Vagina (tissue), 2 donors: ENCODE measurements at regions not wholly inside any gene's neighbourhood (a gene's known extent, or its start where the extent isn't known, plus 50 kb on each side); places are given as distances from the start of the nearest gene placed in this dataset.

Source experiments
- DNase-seq, 2 donors: peaks; one replicate each; pipeline ENCODE4 v3.0.0-alpha.2; 2017; ENCODE audit errors: extremely low spot score in 2 of 2
- H3K27ac ChIP-seq: fragments of 200-600 bp; sonication (generic); one replicate; pipeline ENCODE4 v1.5.1; 2019
- H3K27me3 ChIP-seq: fragments of 200-600 bp; sonication (generic); one replicate; pipeline ENCODE4 v1.5.1; 2019
- H3K36me3 ChIP-seq, 2 donors: fragments of 200-600 bp; sonication (generic); one replicate each; pipeline ENCODE4 v1.5.1; 2017 to 2019
- H3K4me1 ChIP-seq: fragments of 200-600 bp; sonication (generic); one replicate; pipeline ENCODE4 v1.5.1; 2019
- H3K4me3 ChIP-seq, 2 donors: fragments of 200-600 bp; sonication (generic); 1 replicate in 1 of 2; 2 replicates in 1 of 2; pipeline ENCODE4 v1.5.1; 2016 to 2019
- H3K9me3 ChIP-seq: fragments of 200-600 bp; sonication (generic); one replicate; pipeline ENCODE4 v1.5.1; 2019
- POLR2A ChIP-seq, 2 donors: fragments of 450-650 bp; IDR thresholded peaks; one replicate each; pipeline ENCODE4 v1.6.1; 2017; ENCODE audit warnings: antibody characterized with exemption in 2 of 2, mild to moderate bottlenecking in 2 of 2, moderate library complexity in 2 of 2
- POLR2AphosphoS5 ChIP-seq, 2 donors: sonication (generic); formaldehyde crosslinking; IDR thresholded peaks; one replicate each; pipeline ENCODE4 v1.9.0; 2017; ENCODE audit warnings: antibody characterized with exemption in 2 of 2, mild to moderate bottlenecking in 2 of 2, low read depth in 1 of 2; ENCODE audit not compliant: insufficient read depth in 1 of 2
- intact Hi-C: fragments of 100-400 bp; cut with DNase I; formaldehyde crosslinking; loops from one replicate; pipeline ENCODE4 v1.15.1; 2023
- TF ChIP-seq, protein P1 (sequence below), 3 experiments: fragments of 450-650 bp in 2 of 3; fragments of 200-600 bp in 1 of 3; sonication (generic) in 1 of 3; IDR thresholded peaks; one replicate each; pipeline ENCODE4 v1.5.1; 2017 to 2019; ENCODE audit warnings: antibody characterized with exemption in 3 of 3, mild to moderate bottlenecking in 2 of 3, moderate library complexity in 2 of 3

DNA sequence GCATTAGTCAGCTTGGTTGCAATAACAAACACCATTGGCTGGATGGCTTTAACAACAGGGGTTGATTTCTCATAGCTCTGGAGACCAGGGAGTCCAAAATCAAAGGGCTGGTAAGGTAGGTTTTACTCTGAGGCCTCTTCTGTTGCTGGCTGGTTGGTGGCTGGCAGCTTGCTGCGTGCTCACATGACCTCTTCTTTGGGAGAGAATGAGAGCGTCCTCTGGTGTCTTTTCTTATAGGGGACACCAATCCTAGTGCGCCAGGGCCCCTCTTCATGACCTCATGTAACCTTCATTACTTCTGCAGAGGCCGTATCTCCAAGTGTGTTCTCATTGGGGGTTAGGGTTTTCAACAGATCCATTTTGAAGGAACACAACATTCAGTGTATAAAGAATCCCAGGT lies 1308.3 kb downstream of the TBC1D22A start:
- TF ChIP-seq POLR2A (IDR thresholded peaks at IDR 0.05): no peak
- TF ChIP-seq, protein P1, sequence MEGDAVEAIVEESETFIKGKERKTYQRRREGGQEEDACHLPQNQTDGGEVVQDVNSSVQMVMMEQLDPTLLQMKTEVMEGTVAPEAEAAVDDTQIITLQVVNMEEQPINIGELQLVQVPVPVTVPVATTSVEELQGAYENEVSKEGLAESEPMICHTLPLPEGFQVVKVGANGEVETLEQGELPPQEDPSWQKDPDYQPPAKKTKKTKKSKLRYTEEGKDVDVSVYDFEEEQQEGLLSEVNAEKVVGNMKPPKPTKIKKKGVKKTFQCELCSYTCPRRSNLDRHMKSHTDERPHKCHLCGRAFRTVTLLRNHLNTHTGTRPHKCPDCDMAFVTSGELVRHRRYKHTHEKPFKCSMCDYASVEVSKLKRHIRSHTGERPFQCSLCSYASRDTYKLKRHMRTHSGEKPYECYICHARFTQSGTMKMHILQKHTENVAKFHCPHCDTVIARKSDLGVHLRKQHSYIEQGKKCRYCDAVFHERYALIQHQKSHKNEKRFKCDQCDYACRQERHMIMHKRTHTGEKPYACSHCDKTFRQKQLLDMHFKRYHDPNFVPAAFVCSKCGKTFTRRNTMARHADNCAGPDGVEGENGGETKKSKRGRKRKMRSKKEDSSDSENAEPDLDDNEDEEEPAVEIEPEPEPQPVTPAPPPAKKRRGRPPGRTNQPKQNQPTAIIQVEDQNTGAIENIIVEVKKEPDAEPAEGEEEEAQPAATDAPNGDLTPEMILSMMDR (IDR thresholded peaks at IDR 0.05): no peak
- no peak for TF ChIP-seq POLR2AphosphoS5 (IDR thresholded peaks at IDR 0.05; ENCODE audit: insufficient read depth in 1 of 2, low read depth in 1 of 2)
- Histone ChIP-seq H3K27ac (no peak overlapping the region), H3K27me3 (no peaks in the 10 kb centered on the region), H3K4me3 (no peak overlapping the region), H3K9me3 (no peaks in the 10 kb centered on the region), H3K36me3 (no peaks in the 10 kb centered on the region), H3K4me1 (no peaks in the 10 kb centered on the region)
- no peak for DNase-seq
- intact Hi-C loops: no loop called here

DNA sequence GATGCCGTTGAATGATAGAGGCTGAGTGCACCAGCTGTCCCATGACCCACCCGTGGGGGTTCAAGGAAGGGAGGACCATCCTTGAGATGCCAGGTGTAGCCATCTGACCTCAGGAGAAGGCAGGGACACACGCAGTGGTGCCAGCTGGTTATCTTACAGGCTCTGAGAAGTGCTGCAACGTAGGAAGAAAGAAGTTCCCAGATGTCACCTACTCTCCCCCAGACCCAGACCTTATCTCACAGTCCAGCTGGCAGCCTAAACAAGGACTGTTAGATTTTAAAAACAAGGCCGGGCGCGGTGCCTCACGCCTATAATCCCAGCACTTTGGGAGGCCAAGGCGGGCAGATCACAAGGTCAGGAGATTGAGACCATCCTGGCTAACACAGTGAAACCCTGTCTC lies 1307.6 kb downstream of the TBC1D22A start:
- H3K27me3 ChIP-seq: no peaks in the 10 kb centered on the region
- intact Hi-C loops: no loop called here
- H3K9me3 ChIP-seq: no peaks in the 10 kb centered on the region
- TF ChIP-seq, protein P1 (IDR thresholded peaks at IDR 0.05): no peak
- no peak for TF ChIP-seq POLR2A (IDR thresholded peaks at IDR 0.05)
- TF ChIP-seq POLR2AphosphoS5 (IDR thresholded peaks at IDR 0.05; ENCODE audit: insufficient read depth in 1 of 2, low read depth in 1 of 2): no peak
- H3K36me3 ChIP-seq: no peaks in the 10 kb centered on the region
- no peak overlapping the region for H3K27ac ChIP-seq
- H3K4me3 ChIP-seq: no peak overlapping the region
- no peaks in the 10 kb centered on the region for H3K4me1 ChIP-seq
- no peak for DNase-seq

DNA sequence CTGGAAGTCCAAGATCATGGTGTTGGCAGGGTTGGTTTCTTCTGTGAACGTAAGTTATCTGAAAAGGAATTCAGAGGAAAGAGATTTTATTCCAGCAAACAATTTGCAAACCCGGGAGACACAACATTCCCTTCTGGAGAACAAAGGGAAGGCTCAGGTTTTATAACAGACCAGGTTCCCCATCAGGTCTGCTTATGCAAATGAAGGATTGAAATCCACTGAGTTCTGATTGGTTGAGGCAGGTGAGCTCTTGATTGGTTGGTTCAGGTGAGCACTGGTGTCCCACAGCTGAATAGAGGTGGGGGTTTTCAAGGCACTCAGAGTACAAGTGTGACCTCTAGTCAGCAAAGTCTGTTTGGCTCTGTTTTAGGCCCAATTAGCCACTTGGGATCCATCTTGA lies 1306.8 kb downstream of the TBC1D22A start:
- intact Hi-C loops: no loop called here
- TF ChIP-seq, protein P1 (IDR thresholded peaks at IDR 0.05): no peak
- no peak for TF ChIP-seq POLR2AphosphoS5 (IDR thresholded peaks at IDR 0.05; ENCODE audit: insufficient read depth in 1 of 2, low read depth in 1 of 2)
- no peak for TF ChIP-seq POLR2A (IDR thresholded peaks at IDR 0.05)
- Histone ChIP-seq H3K4me1 (no peaks in the 10 kb centered on the region), H3K9me3 (no peaks in the 10 kb centered on the region), H3K27ac (no peak overlapping the region), H3K4me3 (no peak overlapping the region), H3K27me3 (no peaks in the 10 kb centered on the region), H3K36me3 (no peaks in the 10 kb centered on the region)
- DNase-seq: no peak

DNA sequence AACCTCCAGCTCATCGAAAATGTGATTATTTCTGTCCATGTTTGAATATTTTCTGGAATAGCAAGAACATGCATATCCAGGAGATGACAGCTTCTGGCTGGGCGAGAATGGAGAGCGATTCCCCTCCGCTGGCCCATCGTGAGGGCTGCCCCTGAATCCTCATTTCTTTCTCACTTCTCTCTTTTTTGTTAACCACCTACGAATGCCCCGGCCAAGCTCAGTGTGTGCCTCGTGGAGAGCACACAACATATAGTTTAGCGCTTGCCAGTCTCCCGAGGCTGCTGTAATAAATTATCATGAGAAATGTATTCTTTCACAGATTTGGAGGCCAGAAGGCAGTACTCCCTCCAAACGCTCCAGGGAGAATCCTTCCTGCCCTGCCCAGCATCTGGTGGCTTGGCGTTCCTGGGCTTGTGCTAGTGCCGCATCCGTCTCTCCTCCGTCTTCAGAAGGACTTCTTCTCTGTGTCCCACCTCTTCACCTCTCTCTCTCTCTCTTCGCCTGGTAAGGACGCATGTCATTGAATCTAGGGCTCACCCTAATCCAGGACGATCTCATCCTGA lies 1306.0 kb downstream of the TBC1D22A start:
- Histone ChIP-seq H3K4me1 (no peaks in the 10 kb centered on the region), H3K9me3 (no peaks in the 10 kb centered on the region), H3K36me3 (no peaks in the 10 kb centered on the region), H3K27ac (no peak overlapping the region), H3K27me3 (no peaks in the 10 kb centered on the region), H3K4me3 (no peak overlapping the region)
- TF ChIP-seq POLR2A (IDR thresholded peaks at IDR 0.05) (no peak), POLR2AphosphoS5 (IDR thresholded peaks at IDR 0.05; ENCODE audit: insufficient read depth in 1 of 2, low read depth in 1 of 2) (no peak)
- TF ChIP-seq, protein P1 (IDR thresholded peaks at IDR 0.05): no peak
- intact Hi-C loops: no loop called here
- no peak for DNase-seq

DNA sequence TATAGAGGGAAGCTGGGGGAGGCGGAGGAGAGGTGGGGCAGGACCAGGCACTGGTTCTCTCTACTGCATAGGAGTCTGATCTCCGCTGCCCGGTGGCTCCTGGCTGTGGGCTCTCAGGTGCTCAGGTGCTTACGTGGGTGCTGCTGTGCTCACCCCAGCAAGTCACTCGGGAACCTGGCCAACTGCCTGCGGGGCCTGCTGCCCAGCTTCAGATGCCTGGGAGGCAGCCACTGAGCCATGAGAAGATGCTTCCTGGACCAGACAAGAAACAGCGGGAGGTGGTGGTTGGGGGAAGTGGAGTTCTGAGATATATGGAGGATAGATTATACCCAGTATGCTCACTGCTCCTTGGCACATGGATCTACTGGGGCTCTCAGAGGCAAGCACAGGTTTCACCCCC lies 1303.4 kb downstream of the TBC1D22A start:
- H3K27ac ChIP-seq: no peak overlapping the region
- intact Hi-C loops: no loop called here
- H3K9me3 ChIP-seq: no peaks in the 10 kb centered on the region
- no peak overlapping the region for H3K4me3 ChIP-seq
- no peaks in the 10 kb centered on the region for H3K4me1 ChIP-seq
- no peaks in the 10 kb centered on the region for H3K36me3 ChIP-seq
- DNase-seq: no peak
- TF ChIP-seq POLR2A (IDR thresholded peaks at IDR 0.05): no peak
- no peak for TF ChIP-seq POLR2AphosphoS5 (IDR thresholded peaks at IDR 0.05; ENCODE audit: insufficient read depth in 1 of 2, low read depth in 1 of 2)
- TF ChIP-seq, protein P1 (IDR thresholded peaks at IDR 0.05): no peak
- H3K27me3 ChIP-seq: no peaks in the 10 kb centered on the region
